ENCODE measurements at regions not wholly inside any gene's neighbourhood (a gene's known extent, or its start where the extent isn't known, plus 50 kb on each side); places are given as distances from the start of the nearest gene placed in this dataset.

DNA sequence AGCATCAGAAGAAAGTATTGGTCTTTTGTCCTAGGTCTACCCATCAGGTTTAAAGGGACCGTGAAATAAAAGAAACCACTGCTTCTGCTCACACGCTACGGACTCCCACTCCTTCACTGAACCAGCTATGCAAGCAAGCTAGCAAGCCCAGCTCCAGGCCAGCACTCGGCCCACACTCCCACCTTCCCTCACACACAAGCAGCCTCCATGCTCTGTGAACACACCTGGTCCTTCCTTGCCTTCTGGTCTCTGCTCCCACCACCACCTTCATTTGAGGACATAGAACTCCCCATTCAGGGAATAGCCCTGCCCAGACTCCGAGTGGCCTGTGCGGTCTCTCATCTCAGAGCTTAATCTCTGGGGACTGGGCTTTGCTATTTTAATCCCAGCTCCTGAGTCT, 436.4 kb upstream of the CDH4 start:
- H2AFZ ChIP-seq (replicated peaks): no peak overlapping the region
- no peaks in the 10 kb centered on the region for H4K20me1 ChIP-seq (ENCODE audit: low read depth)
- no peak overlapping the region for H3K27ac ChIP-seq
- H3K4me2 ChIP-seq: no peak overlapping the region
- no peaks in the 10 kb centered on the region for H3K27me3 ChIP-seq
- no peaks in the 10 kb centered on the region for H3K79me2 ChIP-seq (ENCODE audit: low read depth)
- no peaks in the 10 kb centered on the region for H3K36me3 ChIP-seq
- TF ChIP-seq EZH2 (IDR thresholded peaks at IDR 0.05) (no peak), EZH2phosphoT487 (IDR thresholded peaks at IDR 0.05) (no peak)
- TF ChIP-seq, protein P1, sequence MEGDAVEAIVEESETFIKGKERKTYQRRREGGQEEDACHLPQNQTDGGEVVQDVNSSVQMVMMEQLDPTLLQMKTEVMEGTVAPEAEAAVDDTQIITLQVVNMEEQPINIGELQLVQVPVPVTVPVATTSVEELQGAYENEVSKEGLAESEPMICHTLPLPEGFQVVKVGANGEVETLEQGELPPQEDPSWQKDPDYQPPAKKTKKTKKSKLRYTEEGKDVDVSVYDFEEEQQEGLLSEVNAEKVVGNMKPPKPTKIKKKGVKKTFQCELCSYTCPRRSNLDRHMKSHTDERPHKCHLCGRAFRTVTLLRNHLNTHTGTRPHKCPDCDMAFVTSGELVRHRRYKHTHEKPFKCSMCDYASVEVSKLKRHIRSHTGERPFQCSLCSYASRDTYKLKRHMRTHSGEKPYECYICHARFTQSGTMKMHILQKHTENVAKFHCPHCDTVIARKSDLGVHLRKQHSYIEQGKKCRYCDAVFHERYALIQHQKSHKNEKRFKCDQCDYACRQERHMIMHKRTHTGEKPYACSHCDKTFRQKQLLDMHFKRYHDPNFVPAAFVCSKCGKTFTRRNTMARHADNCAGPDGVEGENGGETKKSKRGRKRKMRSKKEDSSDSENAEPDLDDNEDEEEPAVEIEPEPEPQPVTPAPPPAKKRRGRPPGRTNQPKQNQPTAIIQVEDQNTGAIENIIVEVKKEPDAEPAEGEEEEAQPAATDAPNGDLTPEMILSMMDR (IDR thresholded peaks at IDR 0.05): no peak
- no peaks in the 10 kb centered on the region for H3K36me3 Mint-ChIP-seq
- H3K9me3 Mint-ChIP-seq: no peaks in the 10 kb centered on the region
- H3K4me1 Mint-ChIP-seq: peaks cover 2% of the 10 kb centered on the region
- H3K27ac Mint-ChIP-seq: no peak overlapping the region
- H3K4me1 ChIP-seq: peaks cover 15% of the 10 kb centered on the region
- H3K9ac ChIP-seq: no peak overlapping the region
- no peak for DNase-seq (ENCODE audit: low spot score)
- H3K27me3 Mint-ChIP-seq (ENCODE audit: insufficient read depth, low read depth): peaks cover under 1% of the 10 kb centered on the region
- H3K4me3 ChIP-seq: no peak overlapping the region
- no peaks in the 10 kb centered on the region for H3K9me3 ChIP-seq (ENCODE audit: low read depth)
- H3F3A ChIP-seq (ENCODE audit: low read depth): peaks cover 19% of the 10 kb centered on the region
- H3K4me3 Mint-ChIP-seq: no peak overlapping the region

DNA sequence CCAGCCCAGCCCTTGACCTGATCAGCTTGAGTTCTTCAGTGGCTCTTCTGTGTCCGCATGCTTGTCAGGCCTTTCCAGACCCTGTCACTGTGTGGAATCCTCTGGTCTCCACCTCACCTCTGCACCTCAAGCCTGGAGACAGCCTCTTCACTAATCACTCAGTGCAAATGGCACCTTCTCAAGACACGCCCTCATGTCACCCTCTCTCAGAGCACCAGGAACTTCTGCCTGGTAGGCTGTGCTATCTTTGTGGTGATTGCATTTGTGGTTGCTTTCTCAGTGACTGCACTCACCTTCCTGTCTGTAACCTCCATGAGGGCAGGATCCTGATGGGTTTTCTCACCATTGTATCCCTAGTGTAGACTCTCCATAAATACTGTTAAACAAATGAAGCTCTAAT, 435.2 kb upstream of the CDH4 start:
- H3K4me3 Mint-ChIP-seq: no peak overlapping the region
- H3K27ac Mint-ChIP-seq: no peak overlapping the region
- H3K4me1 ChIP-seq: peaks cover 14% of the 10 kb centered on the region
- no peaks in the 10 kb centered on the region for H3K79me2 ChIP-seq (ENCODE audit: low read depth)
- no peaks in the 10 kb centered on the region for H4K20me1 ChIP-seq (ENCODE audit: low read depth)
- no peak overlapping the region for H3K27ac ChIP-seq
- TF ChIP-seq, protein P1 (IDR thresholded peaks at IDR 0.05): no peak
- TF ChIP-seq EZH2phosphoT487 (IDR thresholded peaks at IDR 0.05) (no peak), EZH2 (IDR thresholded peaks at IDR 0.05) (no peak)
- H3K9me3 ChIP-seq (ENCODE audit: low read depth): no peaks in the 10 kb centered on the region
- DNase-seq (ENCODE audit: low spot score): no peak
- H3F3A ChIP-seq (ENCODE audit: low read depth): peaks cover 8% of the 10 kb centered on the region
- H3K36me3 ChIP-seq: no peaks in the 10 kb centered on the region
- H3K4me3 ChIP-seq: no peak overlapping the region
- H3K4me2 ChIP-seq: no peak overlapping the region
- no peaks in the 10 kb centered on the region for H3K9me3 Mint-ChIP-seq
- H3K27me3 Mint-ChIP-seq (ENCODE audit: insufficient read depth, low read depth): no peaks in the 10 kb centered on the region
- H3K9ac ChIP-seq: no peak overlapping the region
- H3K36me3 Mint-ChIP-seq: no peaks in the 10 kb centered on the region
- H2AFZ ChIP-seq (replicated peaks): no peak overlapping the region
- no peaks in the 10 kb centered on the region for H3K27me3 ChIP-seq
- peaks cover 2% of the 10 kb centered on the region for H3K4me1 Mint-ChIP-seq

DNA sequence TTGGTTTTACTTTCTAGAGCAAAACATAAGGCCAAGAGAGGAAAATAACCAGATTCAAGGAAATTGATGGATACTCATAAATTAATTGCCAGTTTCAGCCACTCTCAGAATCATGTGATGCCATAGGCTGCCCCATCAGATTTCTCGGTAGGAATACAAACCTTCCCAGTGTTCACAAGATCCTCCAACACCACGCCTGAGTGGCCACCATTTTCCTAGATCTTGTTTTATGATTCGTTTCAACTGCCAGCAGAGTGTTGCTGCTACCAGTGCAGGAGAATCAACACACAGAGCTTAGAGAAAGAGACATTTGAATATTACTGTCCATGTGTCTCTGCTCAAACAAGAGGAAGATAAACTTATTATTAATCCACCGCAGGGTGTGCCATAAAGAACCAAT, 434.2 kb upstream of the CDH4 start:
- Mint-ChIP-seq H3K4me3 (no peak overlapping the region), H3K36me3 (no peaks in the 10 kb centered on the region), H3K9me3 (no peaks in the 10 kb centered on the region), H3K27me3 (ENCODE audit: insufficient read depth, low read depth) (peaks cover 3% of the 10 kb centered on the region), H3K27ac (no peak overlapping the region), H3K4me1 (peaks cover 8% of the 10 kb centered on the region)
- no peaks in the 10 kb centered on the region for H3K79me2 ChIP-seq (ENCODE audit: low read depth)
- TF ChIP-seq, protein P1 (IDR thresholded peaks at IDR 0.05): no peak
- no peak for TF ChIP-seq EZH2 (IDR thresholded peaks at IDR 0.05)
- no peak for TF ChIP-seq EZH2phosphoT487 (IDR thresholded peaks at IDR 0.05)
- H3K9me3 ChIP-seq (ENCODE audit: low read depth): no peaks in the 10 kb centered on the region
- H3K4me2 ChIP-seq: no peak overlapping the region
- no peak overlapping the region for H2AFZ ChIP-seq (replicated peaks)
- no peaks in the 10 kb centered on the region for H3K27me3 ChIP-seq
- peaks cover 24% of the 10 kb centered on the region for H3K4me1 ChIP-seq
- no peak overlapping the region for H3K4me3 ChIP-seq
- H3K9ac ChIP-seq: no peak overlapping the region
- H3F3A ChIP-seq (ENCODE audit: low read depth): peaks cover 8% of the 10 kb centered on the region
- no peak for DNase-seq (ENCODE audit: low spot score)
- H3K27ac ChIP-seq: no peak overlapping the region
- no peaks in the 10 kb centered on the region for H4K20me1 ChIP-seq (ENCODE audit: low read depth)
- H3K36me3 ChIP-seq: no peaks in the 10 kb centered on the region
